ENCODE measurements at regions not wholly inside any gene's neighbourhood (a gene's known extent, or its start where the extent isn't known, plus 50 kb on each side); places are given as distances from the start of the nearest gene placed in this dataset.

DNA sequence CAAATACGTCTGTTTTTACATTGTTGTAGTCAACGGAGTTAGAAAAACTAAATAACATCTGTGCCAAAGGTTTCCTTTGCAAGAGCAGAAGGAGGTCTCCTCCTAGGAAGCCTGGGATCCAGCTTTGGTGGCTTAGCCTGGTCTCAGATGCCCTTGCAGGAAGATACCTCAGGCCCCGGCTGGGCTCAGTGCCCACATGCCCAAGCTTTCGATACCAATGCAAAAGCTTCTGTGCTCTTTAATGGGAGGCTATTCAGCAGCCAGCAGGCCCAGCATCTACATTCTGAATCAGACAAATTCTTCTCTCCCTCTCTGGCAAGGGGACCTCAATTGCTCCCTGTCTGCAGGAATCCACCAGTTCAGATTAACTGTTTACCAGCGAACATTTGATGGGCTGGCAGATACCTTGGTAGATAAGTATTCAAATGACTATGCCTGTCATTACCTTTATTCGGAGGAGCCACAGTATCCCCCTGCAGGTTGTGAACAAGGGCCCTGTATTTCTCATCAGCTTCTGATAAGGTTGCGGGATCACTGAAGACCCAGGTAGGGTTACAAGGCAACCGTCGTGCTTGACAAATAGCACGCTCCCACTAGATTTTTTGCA, 180.1 kb upstream of the KBTBD8 start:
- H3K4me3 ChIP-seq (replicated peaks in 1 of 2; ENCODE audit: low read depth in 1 of 2, low read length in 2 of 2) = no peak overlapping the region
- ATAC-seq = no peak
- ChIA-PET POLR2A (no interaction called here), RAD21 (ENCODE audit: low non-redundant PET in 1 of 2, low total read pairs in 2 of 2, uncharacterized antibody in 2 of 2, unreplicated experiment in 2 of 2) (no interaction called here), CTCF (interaction anchor here (0.7 to 2.1 kb wide), 2 partner anchors 14 to 541 kb away, joined by 4 to 7 read pairs; no protein-coding TSS in a partner anchor)
- H4K20me1 ChIP-seq (ENCODE audit: insufficient read depth) = no peaks in the 10 kb centered on the region
- no peak overlapping the region for H2AFZ ChIP-seq (ENCODE audit: low read depth, low read length, poor library complexity, severe bottlenecking)
- H3K9ac ChIP-seq (ENCODE audit: low read length) = no peak overlapping the region
- no peaks in the 10 kb centered on the region for H3K79me2 ChIP-seq (ENCODE audit: insufficient read depth, low read length)
- peaks cover 29% of the 10 kb centered on the region for H3K27me3 ChIP-seq (ENCODE audit: insufficient read depth, low read length)
- no peak for DNase-seq (ENCODE audit: low read depth, low spot score)
- no peaks in the 10 kb centered on the region for H3K9me2 ChIP-seq (ENCODE audit: insufficient read depth)
- no peaks in the 10 kb centered on the region for H3K4me1 ChIP-seq (ENCODE audit: control insufficient read depth in 1 of 2, insufficient read depth in 2 of 2, low read length in 2 of 2)
- no peak for TF ChIP-seq TCF7L2 (IDR thresholded peaks at IDR 0.05; ENCODE audit: borderline replicate concordance, extremely low read depth, insufficient read depth, insufficient read length)
- no peak for TF ChIP-seq ZFX (IDR thresholded peaks at IDR 0.05)
- no peak for TF ChIP-seq JUND (IDR thresholded peaks at IDR 0.05)
- no peak for TF ChIP-seq EZH2 (IDR thresholded peaks at IDR 0.05)
- TF ChIP-seq, protein P1, sequence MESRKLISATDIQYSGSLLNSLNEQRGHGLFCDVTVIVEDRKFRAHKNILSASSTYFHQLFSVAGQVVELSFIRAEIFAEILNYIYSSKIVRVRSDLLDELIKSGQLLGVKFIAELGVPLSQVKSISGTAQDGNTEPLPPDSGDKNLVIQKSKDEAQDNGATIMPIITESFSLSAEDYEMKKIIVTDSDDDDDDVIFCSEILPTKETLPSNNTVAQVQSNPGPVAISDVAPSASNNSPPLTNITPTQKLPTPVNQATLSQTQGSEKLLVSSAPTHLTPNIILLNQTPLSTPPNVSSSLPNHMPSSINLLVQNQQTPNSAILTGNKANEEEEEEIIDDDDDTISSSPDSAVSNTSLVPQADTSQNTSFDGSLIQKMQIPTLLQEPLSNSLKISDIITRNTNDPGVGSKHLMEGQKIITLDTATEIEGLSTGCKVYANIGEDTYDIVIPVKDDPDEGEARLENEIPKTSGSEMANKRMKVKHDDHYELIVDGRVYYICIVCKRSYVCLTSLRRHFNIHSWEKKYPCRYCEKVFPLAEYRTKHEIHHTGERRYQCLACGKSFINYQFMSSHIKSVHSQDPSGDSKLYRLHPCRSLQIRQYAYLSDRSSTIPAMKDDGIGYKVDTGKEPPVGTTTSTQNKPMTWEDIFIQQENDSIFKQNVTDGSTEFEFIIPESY (IDR thresholded peaks at IDR 0.05; ENCODE audit: extremely low read depth, insufficient replicate concordance, low read length) = no peak
- TF ChIP-seq, protein P2, sequence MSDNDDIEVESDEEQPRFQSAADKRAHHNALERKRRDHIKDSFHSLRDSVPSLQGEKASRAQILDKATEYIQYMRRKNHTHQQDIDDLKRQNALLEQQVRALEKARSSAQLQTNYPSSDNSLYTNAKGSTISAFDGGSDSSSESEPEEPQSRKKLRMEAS (IDR thresholded peaks at IDR 0.05) = no peak
- no TSS peak for BruUV-seq (replicated peaks)
- intact Hi-C loops (cut with micrococcal nuclease) = no loop called here
- no peaks in the 10 kb centered on the region for H3K9me3 ChIP-seq (ENCODE audit: control insufficient read depth in 1 of 2, insufficient read depth in 1 of 2, low read depth in 1 of 2, low read length in 2 of 2)
- H3K36me3 ChIP-seq (ENCODE audit: control insufficient read depth in 1 of 2, insufficient read depth in 2 of 2, low read length in 2 of 2) = no peaks in the 10 kb centered on the region
- no peak overlapping the region for H3K27ac ChIP-seq (ENCODE audit: low read depth, low read length)
- H3K4me2 ChIP-seq (ENCODE audit: low read length) = no peak overlapping the region

DNA sequence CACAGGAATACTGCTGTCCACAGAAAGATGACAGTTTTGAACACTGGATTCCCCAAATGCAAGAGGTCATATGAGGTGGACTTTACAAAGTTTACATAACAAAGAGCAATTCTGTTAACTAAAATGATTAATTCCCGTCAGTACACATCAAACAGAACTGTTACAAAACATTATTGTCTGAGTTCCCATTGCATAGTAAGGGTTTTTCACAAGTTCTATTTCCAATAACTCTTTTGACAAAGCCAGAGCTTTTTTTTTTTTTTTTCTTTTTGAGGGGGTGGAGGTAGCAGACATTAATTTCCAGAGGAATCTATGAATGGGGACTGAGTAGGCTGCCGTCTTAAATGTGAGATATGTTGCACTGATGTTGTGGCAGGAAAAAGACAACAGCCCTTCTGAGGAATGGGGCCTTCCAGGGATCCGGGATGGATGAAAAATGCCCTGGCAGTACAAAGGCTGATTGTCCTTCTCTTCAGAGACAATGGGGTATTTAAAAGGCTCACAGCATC, 178.1 kb upstream of the KBTBD8 start:
- no peak overlapping the region for H3K4me2 ChIP-seq (ENCODE audit: low read length)
- no peaks in the 10 kb centered on the region for H3K9me2 ChIP-seq (ENCODE audit: insufficient read depth)
- no TSS peak for BruUV-seq (replicated peaks)
- no peaks in the 10 kb centered on the region for H3K79me2 ChIP-seq (ENCODE audit: insufficient read depth, low read length)
- no peaks in the 10 kb centered on the region for H3K4me1 ChIP-seq (ENCODE audit: control insufficient read depth in 1 of 2, insufficient read depth in 2 of 2, low read length in 2 of 2)
- H3K9ac ChIP-seq (ENCODE audit: low read length) = no peak overlapping the region
- ChIA-PET POLR2A (no interaction called here), CTCF (interaction anchor here (1.5 to 3.2 kb wide), 3 partner anchors 12 to 543 kb away, joined by 7 to 18 read pairs (median 8); no protein-coding TSS in a partner anchor), RAD21 (ENCODE audit: low non-redundant PET in 1 of 2, low total read pairs in 2 of 2, uncharacterized antibody in 2 of 2, unreplicated experiment in 2 of 2) (no interaction called here)
- H3K36me3 ChIP-seq (ENCODE audit: control insufficient read depth in 1 of 2, insufficient read depth in 2 of 2, low read length in 2 of 2) = no peaks in the 10 kb centered on the region
- H3K9me3 ChIP-seq (ENCODE audit: control insufficient read depth in 1 of 2, insufficient read depth in 1 of 2, low read depth in 1 of 2, low read length in 2 of 2) = no peaks in the 10 kb centered on the region
- no peak overlapping the region for H2AFZ ChIP-seq (ENCODE audit: low read depth, low read length, poor library complexity, severe bottlenecking)
- no peak overlapping the region for H3K27ac ChIP-seq (ENCODE audit: low read depth, low read length)
- peaks cover 29% of the 10 kb centered on the region for H3K27me3 ChIP-seq (ENCODE audit: insufficient read depth, low read length)
- DNase-seq (ENCODE audit: low read depth, low spot score) (no peak), ATAC-seq (no peak)
- no peak overlapping the region for H3K4me3 ChIP-seq (replicated peaks in 1 of 2; ENCODE audit: low read depth in 1 of 2, low read length in 2 of 2)
- H4K20me1 ChIP-seq (ENCODE audit: insufficient read depth) = no peaks in the 10 kb centered on the region
- intact Hi-C loops (cut with micrococcal nuclease) = no loop called here
- TF ChIP-seq, protein P3, sequence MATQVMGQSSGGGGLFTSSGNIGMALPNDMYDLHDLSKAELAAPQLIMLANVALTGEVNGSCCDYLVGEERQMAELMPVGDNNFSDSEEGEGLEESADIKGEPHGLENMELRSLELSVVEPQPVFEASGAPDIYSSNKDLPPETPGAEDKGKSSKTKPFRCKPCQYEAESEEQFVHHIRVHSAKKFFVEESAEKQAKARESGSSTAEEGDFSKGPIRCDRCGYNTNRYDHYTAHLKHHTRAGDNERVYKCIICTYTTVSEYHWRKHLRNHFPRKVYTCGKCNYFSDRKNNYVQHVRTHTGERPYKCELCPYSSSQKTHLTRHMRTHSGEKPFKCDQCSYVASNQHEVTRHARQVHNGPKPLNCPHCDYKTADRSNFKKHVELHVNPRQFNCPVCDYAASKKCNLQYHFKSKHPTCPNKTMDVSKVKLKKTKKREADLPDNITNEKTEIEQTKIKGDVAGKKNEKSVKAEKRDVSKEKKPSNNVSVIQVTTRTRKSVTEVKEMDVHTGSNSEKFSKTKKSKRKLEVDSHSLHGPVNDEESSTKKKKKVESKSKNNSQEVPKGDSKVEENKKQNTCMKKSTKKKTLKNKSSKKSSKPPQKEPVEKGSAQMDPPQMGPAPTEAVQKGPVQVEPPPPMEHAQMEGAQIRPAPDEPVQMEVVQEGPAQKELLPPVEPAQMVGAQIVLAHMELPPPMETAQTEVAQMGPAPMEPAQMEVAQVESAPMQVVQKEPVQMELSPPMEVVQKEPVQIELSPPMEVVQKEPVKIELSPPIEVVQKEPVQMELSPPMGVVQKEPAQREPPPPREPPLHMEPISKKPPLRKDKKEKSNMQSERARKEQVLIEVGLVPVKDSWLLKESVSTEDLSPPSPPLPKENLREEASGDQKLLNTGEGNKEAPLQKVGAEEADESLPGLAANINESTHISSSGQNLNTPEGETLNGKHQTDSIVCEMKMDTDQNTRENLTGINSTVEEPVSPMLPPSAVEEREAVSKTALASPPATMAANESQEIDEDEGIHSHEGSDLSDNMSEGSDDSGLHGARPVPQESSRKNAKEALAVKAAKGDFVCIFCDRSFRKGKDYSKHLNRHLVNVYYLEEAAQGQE (IDR thresholded peaks at IDR 0.05; ENCODE audit: low read depth) = no peak
- TF ChIP-seq, protein P1 (IDR thresholded peaks at IDR 0.05; ENCODE audit: extremely low read depth, insufficient replicate concordance, low read length) = no peak
- TF ChIP-seq RAD21 (IDR thresholded peaks at IDR 0.05; ENCODE audit: low read depth) = no peak
- TF ChIP-seq FOSL1 (IDR thresholded peaks at IDR 0.05; ENCODE audit: low read depth) = no peak

All from HCT116 (cell line).